ENCODE measurements at regions not wholly inside any gene's neighbourhood (a gene's known extent, or its start where the extent isn't known, plus 50 kb on each side); places are given as distances from the start of the nearest gene placed in this dataset.

GRCh38 chr10:121058082-121058481 is 206.9 kb downstream of the WDR11 start:
- Histone ChIP-seq H3K4me3 (ENCODE audit: low read length, poor library complexity, severe bottlenecking) (no peak overlapping the region), H3K9ac (ENCODE audit: low read depth, low read length, poor library complexity, severe bottlenecking) (no peak overlapping the region), H3K79me2 (ENCODE audit: insufficient read depth, low read length) (no peaks in the 10 kb centered on the region), H3K36me3 (ENCODE audit: insufficient read depth, low read length) (no peaks in the 10 kb centered on the region), H2AFZ (ENCODE audit: low read length) (no peak overlapping the region), H3K27me3 (ENCODE audit: insufficient read depth, low read length, poor library complexity, severe bottlenecking) (no peaks in the 10 kb centered on the region), H3K4me1 (ENCODE audit: insufficient read depth, low read length, poor library complexity, severe bottlenecking) (no peaks in the 10 kb centered on the region), H3K9me3 (ENCODE audit: insufficient read depth, low read depth, low read length) (no peaks in the 10 kb centered on the region), H3K4me2 (ENCODE audit: low read depth, low read length, poor library complexity, severe bottlenecking) (no peak overlapping the region), H3K9me2 (replicated peaks; ENCODE audit: low read depth, low read length) (no peaks in the 10 kb centered on the region), H4K20me1 (ENCODE audit: insufficient read depth, low read length, poor library complexity, severe bottlenecking) (no peaks in the 10 kb centered on the region), H3F3A (ENCODE audit: low read depth) (no peaks in the 10 kb centered on the region)
- TF ChIP-seq CTCF (conservative IDR thresholded peaks at IDR 0.05; ENCODE audit: low read length) (no peak), EZH2phosphoT487 (IDR thresholded peaks at IDR 0.05; ENCODE audit: borderline replicate concordance) (no peak)

GRCh38 chr10:121059351-121059750 is 208.2 kb downstream of the WDR11 start:
- no peaks in the 10 kb centered on the region for H3K79me2 ChIP-seq (ENCODE audit: insufficient read depth, low read length)
- TF ChIP-seq CTCF (conservative IDR thresholded peaks at IDR 0.05; ENCODE audit: low read length) (no peak), EZH2phosphoT487 (IDR thresholded peaks at IDR 0.05; ENCODE audit: borderline replicate concordance) (no peak)
- no peaks in the 10 kb centered on the region for H3K27me3 ChIP-seq (ENCODE audit: insufficient read depth, low read length, poor library complexity, severe bottlenecking)
- H3K4me1 ChIP-seq (ENCODE audit: insufficient read depth, low read length, poor library complexity, severe bottlenecking), result no peaks in the 10 kb centered on the region
- no peak overlapping the region for H2AFZ ChIP-seq (ENCODE audit: low read length)
- H3K4me2 ChIP-seq (ENCODE audit: low read depth, low read length, poor library complexity, severe bottlenecking), result no peak overlapping the region
- H3K9me2 ChIP-seq (replicated peaks; ENCODE audit: low read depth, low read length), result no peaks in the 10 kb centered on the region
- no peak overlapping the region for H3K9ac ChIP-seq (ENCODE audit: low read depth, low read length, poor library complexity, severe bottlenecking)
- no peaks in the 10 kb centered on the region for H3F3A ChIP-seq (ENCODE audit: low read depth)
- H4K20me1 ChIP-seq (ENCODE audit: insufficient read depth, low read length, poor library complexity, severe bottlenecking), result no peaks in the 10 kb centered on the region
- H3K4me3 ChIP-seq (ENCODE audit: low read length, poor library complexity, severe bottlenecking), result no peak overlapping the region
- no peaks in the 10 kb centered on the region for H3K9me3 ChIP-seq (ENCODE audit: insufficient read depth, low read depth, low read length)
- no peaks in the 10 kb centered on the region for H3K36me3 ChIP-seq (ENCODE audit: insufficient read depth, low read length)

- H3K9ac ChIP-seq (ENCODE audit: low read depth, low read length, poor library complexity, severe bottlenecking), result no peak overlapping the region
- H3K4me2 ChIP-seq (ENCODE audit: low read depth, low read length, poor library complexity, severe bottlenecking), result no peak overlapping the region
- H3K9me3 ChIP-seq (ENCODE audit: insufficient read depth, low read depth, low read length), result no peaks in the 10 kb centered on the region
- no peaks in the 10 kb centered on the region for H3K9me2 ChIP-seq (replicated peaks; ENCODE audit: low read depth, low read length)
- H2AFZ ChIP-seq (ENCODE audit: low read length), result no peak overlapping the region
- H4K20me1 ChIP-seq (ENCODE audit: insufficient read depth, low read length, poor library complexity, severe bottlenecking), result no peaks in the 10 kb centered on the region
- no peak for TF ChIP-seq CTCF (conservative IDR thresholded peaks at IDR 0.05; ENCODE audit: low read length)
- no peak for TF ChIP-seq EZH2phosphoT487 (IDR thresholded peaks at IDR 0.05; ENCODE audit: borderline replicate concordance)
- H3K79me2 ChIP-seq (ENCODE audit: insufficient read depth, low read length), result no peaks in the 10 kb centered on the region
- H3K4me1 ChIP-seq (ENCODE audit: insufficient read depth, low read length, poor library complexity, severe bottlenecking), result no peaks in the 10 kb centered on the region
- H3K27me3 ChIP-seq (ENCODE audit: insufficient read depth, low read length, poor library complexity, severe bottlenecking), result no peaks in the 10 kb centered on the region
- no peaks in the 10 kb centered on the region for H3F3A ChIP-seq (ENCODE audit: low read depth)
- H3K36me3 ChIP-seq (ENCODE audit: insufficient read depth, low read length), result no peaks in the 10 kb centered on the region
- H3K4me3 ChIP-seq (ENCODE audit: low read length, poor library complexity, severe bottlenecking), result no peak overlapping the region
These were observed 211.0 kb downstream of the WDR11 start for GRCh38 chr10:121062115-121062514.
